22Rv1 (cell line): ENCODE measurements at regions not wholly inside any gene's neighbourhood (a gene's known extent, or its start where the extent isn't known, plus 50 kb on each side); places are given as distances from the start of the nearest gene placed in this dataset.

Source experiments
- H3K27ac ChIP-seq: fragments of 450-650 bp; 2 replicates; pipeline ENCODE4 v1.5.1; 2017
- ZFX ChIP-seq: fragments of 450-650 bp; IDR thresholded peaks from 2 replicates; pipeline ENCODE4 v1.6.1; 2017; ENCODE audit warnings: antibody characterized with exemption, borderline replicate concordance
- TF ChIP-seq, protein P1 (sequence below): fragments of 450-650 bp; IDR thresholded peaks from 2 replicates; pipeline ENCODE4 v1.5.1; 2017; ENCODE audit warnings: mild to moderate bottlenecking

DNA sequence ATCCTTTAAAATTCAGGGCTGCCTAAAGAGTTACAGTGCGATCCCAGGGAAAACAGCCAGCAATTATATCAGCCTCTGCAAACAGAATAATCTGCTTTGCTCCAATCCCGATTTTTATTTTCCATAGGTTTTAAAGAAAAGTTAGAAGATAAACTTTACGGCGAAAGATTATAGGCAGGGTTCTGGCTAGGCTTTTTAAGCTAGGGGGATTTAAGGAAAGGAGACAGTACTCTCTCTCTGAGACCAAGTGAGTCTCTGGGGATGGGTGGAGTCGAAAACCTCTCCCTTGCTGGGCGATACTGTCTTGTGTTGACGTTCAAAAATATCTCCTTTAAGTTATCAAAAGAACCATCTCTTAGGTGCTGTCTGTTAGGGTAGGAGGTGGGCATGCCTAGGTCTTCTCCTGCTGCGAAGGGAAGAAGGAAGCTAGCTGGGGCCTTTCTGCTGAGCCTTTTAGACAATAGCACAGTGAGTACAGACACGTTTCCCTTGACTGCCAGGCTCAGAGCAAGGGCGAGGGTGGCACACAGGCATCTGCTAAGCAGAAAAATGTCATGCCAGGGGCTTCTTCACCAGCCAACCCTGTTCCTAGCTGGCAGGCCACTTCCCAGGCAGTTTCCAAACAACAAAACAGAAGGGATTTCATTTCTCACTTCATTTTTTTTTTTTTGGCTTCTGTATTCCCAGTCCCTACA lies 167.9 kb upstream of the MAF start:
- no peak for TF ChIP-seq ZFX
- TF ChIP-seq, protein P1, sequence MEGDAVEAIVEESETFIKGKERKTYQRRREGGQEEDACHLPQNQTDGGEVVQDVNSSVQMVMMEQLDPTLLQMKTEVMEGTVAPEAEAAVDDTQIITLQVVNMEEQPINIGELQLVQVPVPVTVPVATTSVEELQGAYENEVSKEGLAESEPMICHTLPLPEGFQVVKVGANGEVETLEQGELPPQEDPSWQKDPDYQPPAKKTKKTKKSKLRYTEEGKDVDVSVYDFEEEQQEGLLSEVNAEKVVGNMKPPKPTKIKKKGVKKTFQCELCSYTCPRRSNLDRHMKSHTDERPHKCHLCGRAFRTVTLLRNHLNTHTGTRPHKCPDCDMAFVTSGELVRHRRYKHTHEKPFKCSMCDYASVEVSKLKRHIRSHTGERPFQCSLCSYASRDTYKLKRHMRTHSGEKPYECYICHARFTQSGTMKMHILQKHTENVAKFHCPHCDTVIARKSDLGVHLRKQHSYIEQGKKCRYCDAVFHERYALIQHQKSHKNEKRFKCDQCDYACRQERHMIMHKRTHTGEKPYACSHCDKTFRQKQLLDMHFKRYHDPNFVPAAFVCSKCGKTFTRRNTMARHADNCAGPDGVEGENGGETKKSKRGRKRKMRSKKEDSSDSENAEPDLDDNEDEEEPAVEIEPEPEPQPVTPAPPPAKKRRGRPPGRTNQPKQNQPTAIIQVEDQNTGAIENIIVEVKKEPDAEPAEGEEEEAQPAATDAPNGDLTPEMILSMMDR, result no peak
- peak overlapping the region; percentile 33 for H3K27ac ChIP-seq

DNA sequence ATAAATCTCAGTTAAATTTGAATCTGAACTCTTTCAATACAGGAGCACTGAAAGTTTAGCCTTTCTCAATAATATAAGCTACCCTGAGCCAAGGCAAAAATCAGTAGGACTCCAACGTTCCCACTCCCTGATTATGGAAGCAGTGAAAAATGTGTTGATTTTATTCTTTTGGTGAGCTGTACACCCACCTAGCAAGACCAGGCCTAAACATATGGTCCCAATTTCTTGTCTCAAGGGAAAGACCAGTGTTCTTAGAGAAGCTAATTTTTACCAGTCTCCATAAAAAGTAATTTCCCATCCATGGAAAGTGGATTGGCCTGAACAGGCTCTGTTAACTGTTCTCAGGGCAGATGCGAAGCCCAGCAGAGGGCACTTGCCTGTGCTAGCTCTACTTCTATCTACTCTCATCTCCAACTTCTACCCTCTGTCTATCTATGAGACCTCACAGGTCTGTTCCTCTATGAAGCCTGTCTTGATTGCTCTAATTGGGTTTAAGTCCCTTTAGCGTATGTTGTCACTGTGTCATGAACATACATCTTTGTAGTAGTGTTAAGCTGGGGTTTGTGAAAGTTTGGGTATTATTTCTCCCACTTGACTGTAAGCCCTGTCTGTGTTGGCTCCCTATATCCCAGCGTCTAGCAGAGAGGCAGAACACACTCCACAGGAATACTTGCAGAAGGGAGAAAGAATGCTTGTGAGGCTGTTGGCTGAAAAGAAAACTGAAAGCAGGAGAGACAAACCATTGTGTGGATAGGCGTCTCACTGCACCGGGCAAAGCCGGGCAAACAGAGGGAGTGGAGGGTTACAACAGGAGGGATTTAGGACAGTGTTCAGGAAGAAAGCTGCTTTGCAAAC lies 167.1 kb upstream of the MAF start:
- TF ChIP-seq, protein P1, result peak; percentile 37
- no peak for TF ChIP-seq ZFX
- H3K27ac ChIP-seq, result peak overlapping the region; percentile 33

DNA sequence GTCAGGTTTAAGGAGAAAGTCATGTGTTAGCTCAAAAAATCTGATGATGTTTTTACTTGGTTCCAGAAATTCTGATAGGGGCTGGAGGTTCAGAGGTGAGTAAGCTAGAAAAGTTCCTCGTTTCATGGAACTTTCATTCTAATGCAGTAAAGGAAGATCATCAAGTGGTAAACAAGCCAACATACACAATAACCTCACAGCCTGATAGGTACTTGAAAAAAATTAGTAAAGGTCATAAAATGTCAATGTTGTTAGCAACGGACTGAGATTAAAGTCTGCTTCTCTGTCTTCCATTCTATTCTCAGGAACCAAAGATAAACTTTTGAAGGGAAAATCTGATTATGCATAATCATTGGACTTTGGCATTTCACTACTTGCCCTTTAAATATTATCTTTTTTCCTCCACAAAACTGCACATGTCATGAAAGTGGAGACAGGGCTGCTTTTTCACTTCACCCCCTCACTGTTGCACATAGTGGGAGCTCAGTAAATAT lies 165.4 kb upstream of the MAF start:
- no peak overlapping the region for H3K27ac ChIP-seq
- TF ChIP-seq ZFX, result no peak
- TF ChIP-seq, protein P1, result no peak

DNA sequence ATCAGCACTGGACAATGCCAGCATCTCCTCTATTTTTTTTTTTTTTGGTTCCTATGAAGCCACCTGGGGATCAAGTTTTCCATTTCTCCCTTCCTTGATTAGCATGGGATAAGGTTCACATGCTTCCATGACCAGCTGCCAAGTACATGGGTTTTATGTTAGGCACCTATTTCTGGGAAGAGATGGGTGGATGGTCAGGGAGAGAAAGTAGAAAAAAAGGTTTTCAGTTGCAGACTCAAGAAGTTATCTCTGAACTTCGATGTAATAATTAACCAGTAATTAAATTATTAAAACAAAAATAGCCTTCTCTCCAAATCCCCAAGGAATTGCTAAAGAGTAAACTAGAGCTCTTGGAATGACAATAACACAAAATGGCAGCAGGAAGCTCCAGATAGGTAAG lies 164.9 kb upstream of the MAF start:
- H3K27ac ChIP-seq, result no peak overlapping the region

DNA sequence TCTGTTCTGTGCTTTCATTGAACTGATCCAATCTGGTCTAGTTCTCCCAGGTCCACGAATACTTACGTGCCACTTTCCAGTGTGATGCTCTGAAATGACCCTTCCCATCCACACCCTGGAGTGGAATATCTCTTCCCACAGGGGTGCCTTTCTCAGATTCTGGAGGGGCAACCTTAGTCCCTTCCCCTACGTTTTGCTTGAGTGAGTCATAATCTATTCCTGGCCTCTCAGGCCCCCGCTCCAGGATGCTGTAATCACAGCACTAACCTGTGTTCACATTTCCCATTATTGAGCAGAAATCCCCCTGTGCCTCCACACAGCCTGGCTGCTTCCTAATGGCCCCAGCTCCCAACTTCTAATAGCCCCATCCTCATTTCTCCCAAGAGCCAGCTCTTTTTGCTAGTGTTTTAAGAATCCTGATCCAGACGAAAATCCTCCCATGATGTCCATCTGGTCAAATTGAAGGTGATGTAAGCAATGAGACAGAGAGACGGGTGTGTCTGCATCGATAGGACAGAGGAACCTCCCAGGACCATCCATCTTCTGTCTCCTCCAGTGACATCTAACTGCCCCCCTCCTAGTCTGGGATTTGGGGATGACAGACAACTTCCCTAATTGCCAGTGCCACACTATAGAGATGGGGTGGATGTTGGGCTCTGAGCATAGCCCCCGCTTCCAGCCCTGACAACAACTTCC lies 164.0 kb upstream of the MAF start:
- H3K27ac ChIP-seq, result no peak overlapping the region
- TF ChIP-seq, protein P1, result no peak
- no peak for TF ChIP-seq ZFX

More for the DNA sequence above, 164.9 kb upstream of the MAF start:
- TF ChIP-seq ZFX, result no peak
- TF ChIP-seq, protein P1, result no peak

DNA sequence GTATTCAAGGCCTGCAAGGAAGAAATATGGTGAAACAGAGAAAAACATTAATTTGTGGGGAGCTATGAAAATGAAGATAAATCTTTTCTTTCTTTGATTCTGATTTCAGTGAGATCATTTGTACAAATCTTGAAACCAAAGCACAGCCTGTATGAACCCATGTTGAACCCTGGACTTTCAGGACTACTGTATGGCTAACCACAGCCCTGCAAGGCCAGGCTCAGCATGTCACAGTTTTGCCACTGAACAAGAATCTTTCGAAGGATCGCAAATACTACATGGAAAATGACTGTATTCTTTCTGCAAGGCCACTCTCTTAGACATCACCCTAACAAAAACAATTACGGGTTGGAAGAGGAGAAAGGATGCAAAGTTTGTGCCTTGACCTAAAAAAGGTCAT lies 161.7 kb upstream of the MAF start:
- H3K27ac ChIP-seq, result no peak overlapping the region
- TF ChIP-seq ZFX, result no peak
- TF ChIP-seq, protein P1, result no peak
